Muscle of back (tissue), 3 donors: ENCODE measurements at regions not wholly inside any gene's neighbourhood (a gene's known extent, or its start where the extent isn't known, plus 50 kb on each side); places are given as distances from the start of the nearest gene placed in this dataset.
"Not testable (repeated sequence)": the region's sequence is repeated elsewhere in the genome, so short reads cannot be mapped to it uniquely, and the experiment has no call there.

Experiments used
- DNase-seq, 3 donors: peaks; one replicate each; pipeline versions ENCODE4 v3.0.0 to v3.0.0-alpha.2; 2013

- DNase-seq: no peak
Observed at GRCh38 chr10:9102026-9102425, 1047.5 kb downstream of the GATA3 start.

- no peak for DNase-seq
Observed at GRCh38 chr10:9103301-9103700, 1048.8 kb downstream of the GATA3 start.

GRCh38 chr10:9111976-9112375 lies 1057.5 kb downstream of the GATA3 start:
- no peak for DNase-seq

- no peak for DNase-seq
Observed at GRCh38 chr10:9126728-9127127, 1072.2 kb downstream of the GATA3 start.

- no peak for DNase-seq
Observed at GRCh38 chr10:9137368-9137767, 1082.9 kb downstream of the GATA3 start.

GRCh38 chr10:9138829-9139228 lies 1084.3 kb downstream of the GATA3 start:
- not testable (repeated sequence) for DNase-seq

GRCh38 chr10:9140373-9140772 lies 1085.9 kb downstream of the GATA3 start:
- peak in 1 of 3 donors; percentile 0 for DNase-seq

- DNase-seq: no peak
Observed at GRCh38 chr10:9147475-9147874, 1093.0 kb downstream of the GATA3 start.

GRCh38 chr10:9149134-9149533 lies 1094.6 kb downstream of the GATA3 start:
- DNase-seq: no peak

- DNase-seq: not testable (repeated sequence)
Observed at GRCh38 chr10:9153057-9153456, 1098.6 kb downstream of the GATA3 start.

- no peak for DNase-seq
Observed at GRCh38 chr10:9157656-9158055, 1103.2 kb downstream of the GATA3 start.

- DNase-seq: no peak
Observed at GRCh38 chr10:9158675-9159074, 1104.2 kb downstream of the GATA3 start.

- DNase-seq: no peak
Observed at GRCh38 chr10:9160275-9160674, 1105.8 kb downstream of the GATA3 start.

GRCh38 chr10:9163699-9164098 lies 1109.2 kb downstream of the GATA3 start:
- no peak for DNase-seq

- DNase-seq: no peak
Observed at GRCh38 chr10:9166770-9167169, 1112.3 kb downstream of the GATA3 start.

GRCh38 chr10:9172276-9172675 lies 1117.8 kb downstream of the GATA3 start:
- no peak for DNase-seq

- no peak for DNase-seq
Observed at GRCh38 chr10:9175200-9175599, 1120.7 kb downstream of the GATA3 start.

- DNase-seq: not testable (repeated sequence)
Observed at GRCh38 chr10:9183197-9183880, 1128.9 kb downstream of the GATA3 start.

- no peak for DNase-seq
Observed at GRCh38 chr10:9188022-9188810, 1133.7 kb downstream of the GATA3 start.

- DNase-seq: no peak
Observed at GRCh38 chr10:9189448-9189847, 1135.0 kb downstream of the GATA3 start.

- DNase-seq: no peak
Observed at GRCh38 chr10:9193120-9193519, 1138.6 kb downstream of the GATA3 start.

- DNase-seq: no peak
Observed at GRCh38 chr10:9195385-9195784, 1140.9 kb downstream of the GATA3 start.

GRCh38 chr10:9198611-9199010 lies 1144.1 kb downstream of the GATA3 start:
- DNase-seq: peak in 1 of 3 donors; percentile 25
